HepG2 (cell line): ENCODE measurements at regions not wholly inside any gene's neighbourhood (a gene's known extent, or its start where the extent isn't known, plus 50 kb on each side); places are given as distances from the start of the nearest gene placed in this dataset.

ENCODE experiments used
- ATAC-seq: fragments of 200-7000 bp; cut with Tn5 transposase; 3 replicates; pipeline ENCODE4 v1.9.1; 2020; ENCODE audit warnings: mild to moderate bottlenecking, moderate library complexity
- BruUV-seq: library from RNA; stranded (reverse); fragments of 400-500 nt; replicated peaks from 2 replicates; lab custom pipeline; 2021; lab: Mats Ljungman, UMichigan
- CTCF ChIA-PET: fragments of 300-600 bp; formaldehyde crosslinking; extraction: SDS; loops from one replicate; lab custom pipeline; 2021; ENCODE audit warnings: low total read pairs, inconsistent platforms, low intra/inter-chr PET ratio; lab: Yijun Ruan, JAX
- POLR2A ChIA-PET: fragments of 350-600 bp; sonication (Branson Sonifier 250); formaldehyde crosslinking; loops from one replicate; lab custom pipeline; 2020; ENCODE audit warnings: antibody characterized with exemption, inconsistent platforms; lab: Yijun Ruan, JAX
- DNase-seq: peaks from one replicate; pipeline ENCODE4 v3.0.0-alpha.2; 2015; ENCODE audit warnings: low spot score
- FAIRE-seq: peaks from 3 replicates; lab custom pipeline; 2011; peaks lifted over from hg19 to GRCh38; lab: Jason Lieb, UNC
- H2AFZ ChIP-seq: one replicate; pipeline ENCODE4 v1.6.1; 2011; ENCODE audit warnings: low read length, inconsistent platforms
- H3K27ac ChIP-seq: fragments of 300-600 bp; 3 replicates; pipeline ENCODE4 v1.8.0; 2011; ENCODE audit warnings: mixed run types, mild to moderate bottlenecking, mixed read lengths, low read length, inconsistent platforms; ENCODE audit not compliant: insufficient read depth; ENCODE audit errors: extremely low read length
- H3K27me3 ChIP-seq, 2 experiments: fragments of 200-600 bp in 1 of 2; 2 replicates in 1 of 2; 3 replicates in 1 of 2; pipeline versions ENCODE4 v1.6.0 to v1.8.0; 2011; ENCODE audit warnings: low read length in 2 of 2, mild to moderate bottlenecking in 2 of 2, moderate library complexity in 2 of 2, inconsistent platforms in 1 of 2; ENCODE audit not compliant: insufficient read depth in 2 of 2, control insufficient read depth in 1 of 2
- H3K36me3 ChIP-seq, 2 experiments: fragments of 200-600 bp in 1 of 2; replicated peaks in 1 of 2; 2 replicates in 1 of 2; 3 replicates in 1 of 2; pipeline versions ENCODE4 v1.5.1 to v1.8.0; 2011; ENCODE audit warnings: low read length in 2 of 2, inconsistent platforms in 1 of 2; ENCODE audit not compliant: insufficient read depth in 2 of 2, control insufficient read depth in 1 of 2
- H3K4me1 ChIP-seq: 2 replicates; pipeline ENCODE4 v1.5.1; 2012; ENCODE audit warnings: low read length, inconsistent platforms; ENCODE audit not compliant: insufficient read depth
- H3K4me2 ChIP-seq: 2 replicates; pipeline ENCODE4 v1.6.0; 2011; ENCODE audit warnings: low read depth, low read length, inconsistent platforms
- H3K4me3 ChIP-seq, 3 experiments: fragments of 200-600 bp in 1 of 3; sonication (generic), shearing (Covaris generic) in 1 of 3; replicated peaks in 1 of 3; 2 replicates each; pipeline ENCODE4 v1.5.1; 2011 to 2016; ENCODE audit warnings: low read length in 3 of 3, inconsistent platforms in 2 of 3, low read depth in 2 of 3, mild to moderate bottlenecking in 2 of 3, control low read depth in 1 of 3, mixed read lengths in 1 of 3; ENCODE audit not compliant: insufficient read depth in 1 of 3
- H3K79me2 ChIP-seq: one replicate; pipeline ENCODE4 v1.6.1; 2011; ENCODE audit warnings: low read length, inconsistent platforms; ENCODE audit not compliant: insufficient read depth
- H3K9ac ChIP-seq: 2 replicates; pipeline ENCODE4 v1.6.0; 2011; ENCODE audit warnings: mild to moderate bottlenecking, low read depth, low read length, inconsistent platforms; ENCODE audit not compliant: insufficient read depth
- H3K9me3 ChIP-seq: 2 replicates; pipeline ENCODE4 v1.5.1; 2012; ENCODE audit warnings: mild to moderate bottlenecking, low read length
- H4K20me1 ChIP-seq: 2 replicates; pipeline ENCODE4 v1.6.0; 2011; ENCODE audit warnings: inconsistent platforms, mild to moderate bottlenecking, low read length, moderate library complexity; ENCODE audit not compliant: insufficient read depth
- AKNA ChIP-seq: sonication (generic); formaldehyde crosslinking; IDR thresholded peaks from 2 replicates; pipeline ENCODE4 v1.4.0; 2020; ENCODE audit warnings: missing genetic modification reagents, borderline replicate concordance
- MAFF ChIP-seq: IDR thresholded peaks from 2 replicates; pipeline ENCODE4 v1.6.1; 2011; ENCODE audit warnings: low read depth, low read length, improper control_type of control experiment
- PRDM10 ChIP-seq: sonication (generic); formaldehyde crosslinking; IDR thresholded peaks from 2 replicates; pipeline ENCODE4 v1.4.0; 2020; ENCODE audit warnings: low read depth, missing genetic modification reagents
- ZFX ChIP-seq: sonication (generic); formaldehyde crosslinking; IDR thresholded peaks from 2 replicates; pipeline ENCODE4 v1.4.0; 2020; ENCODE audit warnings: mild to moderate bottlenecking, low read depth, missing genetic modification reagents, moderate library complexity
- ZIK1 ChIP-seq: sonication (generic); formaldehyde crosslinking; IDR thresholded peaks from 2 replicates; pipeline ENCODE4 v1.5.0; 2020; ENCODE audit warnings: mild to moderate bottlenecking, low read depth, missing genetic modification reagents, borderline replicate concordance
- WGBS: methylation state at CpG from one replicate; pipeline ENCODE4 v1.1.6; 2017; ENCODE audit warnings: low lambda C conversion rate; 5-methylcytosine and 5-hydroxymethylcytosine counted together
- in situ Hi-C: cut with HindIII; loops from 2 replicates; pipeline ENCODE4 v1.10.0; 2017; ENCODE audit warnings: low pct_unique_long_range_greater_than_20kb; ENCODE audit not compliant: extremely low pct_ligation_motif_present
- intact Hi-C: fragments of 100-400 bp; cut with micrococcal nuclease; formaldehyde crosslinking; loops from one replicate; pipeline ENCODE4 v1.10.0; 2022; ENCODE audit not compliant: unreplicated experiment

- H3K4me1 ChIP-seq = no peaks in the 10 kb centered on the region
- no peaks in the 10 kb centered on the region for H3K27me3 ChIP-seq
- no peak for FAIRE-seq
- no peak for DNase-seq
- no peaks in the 10 kb centered on the region for H3K9me3 ChIP-seq
- H3K4me2 ChIP-seq = no peak overlapping the region
- intact Hi-C loops = no loop called here
- in situ Hi-C loops = no loop called here
- no peak overlapping the region for H2AFZ ChIP-seq
- ChIA-PET POLR2A (no interaction called here), CTCF (no interaction called here)
- no peaks in the 10 kb centered on the region for H4K20me1 ChIP-seq
- BruUV-seq = no TSS peak
- ATAC-seq = no peak
- no peak overlapping the region for H3K9ac ChIP-seq
- 71% methylated on average over 1 of the region's 3 CpGs for WGBS
- no peaks in the 10 kb centered on the region for H3K36me3 ChIP-seq
- no peaks in the 10 kb centered on the region for H3K79me2 ChIP-seq
- H3K4me3 ChIP-seq = no peak overlapping the region
- TF ChIP-seq MAFF (no peak), AKNA (CRISPR knock-in tag) (no peak)
- no peak overlapping the region for H3K27ac ChIP-seq
Observed at GRCh38 chrX:39665830-39666518, 431.8 kb downstream of the BCOR start.

- Histone ChIP-seq H3K9me3 (no peaks in the 10 kb centered on the region), H3K79me2 (no peaks in the 10 kb centered on the region), H4K20me1 (no peaks in the 10 kb centered on the region), H3K27me3 (no peaks in the 10 kb centered on the region), H3K36me3 (no peaks in the 10 kb centered on the region), H2AFZ (no peak overlapping the region), H3K4me3 (no peak overlapping the region), H3K27ac (no peak overlapping the region), H3K4me1 (no peaks in the 10 kb centered on the region), H3K4me2 (no peak overlapping the region), H3K9ac (no peak overlapping the region)
- CTCF ChIA-PET = no interaction called here
- no TSS peak for BruUV-seq
- FAIRE-seq = no peak
- WGBS = 51% methylated on average over 2 of the region's 2 CpGs
- in situ Hi-C loops = no loop called here
- no peak for TF ChIP-seq PRDM10 (CRISPR knock-in tag)
- no peak for TF ChIP-seq ZIK1 (CRISPR knock-in tag)
- TF ChIP-seq ZFX (CRISPR knock-in tag) = no peak
- no peak for DNase-seq
- no peak for ATAC-seq
- POLR2A ChIA-PET = no interaction called here
- intact Hi-C loops = no loop called here
Observed at GRCh38 chrX:39667191-39667590, 430.6 kb downstream of the BCOR start.
